ENCODE measurements at regions not wholly inside any gene's neighbourhood (a gene's known extent, or its start where the extent isn't known, plus 50 kb on each side); places are given as distances from the start of the nearest gene placed in this dataset.

DNA sequence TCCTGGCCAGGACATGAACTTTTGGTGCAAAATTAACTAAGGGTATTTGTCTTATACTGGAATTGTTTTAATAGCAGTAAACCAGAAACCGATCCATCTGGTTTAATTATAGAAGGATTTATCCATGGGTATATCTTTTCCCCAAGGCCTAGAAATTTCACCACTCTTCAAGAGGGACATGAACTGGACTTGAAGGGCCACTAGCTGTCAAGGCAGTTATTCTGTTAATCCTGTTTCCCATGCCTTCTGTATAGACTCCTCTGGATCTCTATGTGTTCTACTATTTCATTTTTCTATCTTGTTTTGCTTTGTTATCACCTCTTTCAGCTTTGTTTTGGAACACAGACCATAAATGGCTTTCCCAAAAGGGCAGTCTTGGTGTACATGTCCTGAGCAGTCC lies 467.6 kb downstream of the KIF4B start (continued):
- TF ChIP-seq, protein P1, sequence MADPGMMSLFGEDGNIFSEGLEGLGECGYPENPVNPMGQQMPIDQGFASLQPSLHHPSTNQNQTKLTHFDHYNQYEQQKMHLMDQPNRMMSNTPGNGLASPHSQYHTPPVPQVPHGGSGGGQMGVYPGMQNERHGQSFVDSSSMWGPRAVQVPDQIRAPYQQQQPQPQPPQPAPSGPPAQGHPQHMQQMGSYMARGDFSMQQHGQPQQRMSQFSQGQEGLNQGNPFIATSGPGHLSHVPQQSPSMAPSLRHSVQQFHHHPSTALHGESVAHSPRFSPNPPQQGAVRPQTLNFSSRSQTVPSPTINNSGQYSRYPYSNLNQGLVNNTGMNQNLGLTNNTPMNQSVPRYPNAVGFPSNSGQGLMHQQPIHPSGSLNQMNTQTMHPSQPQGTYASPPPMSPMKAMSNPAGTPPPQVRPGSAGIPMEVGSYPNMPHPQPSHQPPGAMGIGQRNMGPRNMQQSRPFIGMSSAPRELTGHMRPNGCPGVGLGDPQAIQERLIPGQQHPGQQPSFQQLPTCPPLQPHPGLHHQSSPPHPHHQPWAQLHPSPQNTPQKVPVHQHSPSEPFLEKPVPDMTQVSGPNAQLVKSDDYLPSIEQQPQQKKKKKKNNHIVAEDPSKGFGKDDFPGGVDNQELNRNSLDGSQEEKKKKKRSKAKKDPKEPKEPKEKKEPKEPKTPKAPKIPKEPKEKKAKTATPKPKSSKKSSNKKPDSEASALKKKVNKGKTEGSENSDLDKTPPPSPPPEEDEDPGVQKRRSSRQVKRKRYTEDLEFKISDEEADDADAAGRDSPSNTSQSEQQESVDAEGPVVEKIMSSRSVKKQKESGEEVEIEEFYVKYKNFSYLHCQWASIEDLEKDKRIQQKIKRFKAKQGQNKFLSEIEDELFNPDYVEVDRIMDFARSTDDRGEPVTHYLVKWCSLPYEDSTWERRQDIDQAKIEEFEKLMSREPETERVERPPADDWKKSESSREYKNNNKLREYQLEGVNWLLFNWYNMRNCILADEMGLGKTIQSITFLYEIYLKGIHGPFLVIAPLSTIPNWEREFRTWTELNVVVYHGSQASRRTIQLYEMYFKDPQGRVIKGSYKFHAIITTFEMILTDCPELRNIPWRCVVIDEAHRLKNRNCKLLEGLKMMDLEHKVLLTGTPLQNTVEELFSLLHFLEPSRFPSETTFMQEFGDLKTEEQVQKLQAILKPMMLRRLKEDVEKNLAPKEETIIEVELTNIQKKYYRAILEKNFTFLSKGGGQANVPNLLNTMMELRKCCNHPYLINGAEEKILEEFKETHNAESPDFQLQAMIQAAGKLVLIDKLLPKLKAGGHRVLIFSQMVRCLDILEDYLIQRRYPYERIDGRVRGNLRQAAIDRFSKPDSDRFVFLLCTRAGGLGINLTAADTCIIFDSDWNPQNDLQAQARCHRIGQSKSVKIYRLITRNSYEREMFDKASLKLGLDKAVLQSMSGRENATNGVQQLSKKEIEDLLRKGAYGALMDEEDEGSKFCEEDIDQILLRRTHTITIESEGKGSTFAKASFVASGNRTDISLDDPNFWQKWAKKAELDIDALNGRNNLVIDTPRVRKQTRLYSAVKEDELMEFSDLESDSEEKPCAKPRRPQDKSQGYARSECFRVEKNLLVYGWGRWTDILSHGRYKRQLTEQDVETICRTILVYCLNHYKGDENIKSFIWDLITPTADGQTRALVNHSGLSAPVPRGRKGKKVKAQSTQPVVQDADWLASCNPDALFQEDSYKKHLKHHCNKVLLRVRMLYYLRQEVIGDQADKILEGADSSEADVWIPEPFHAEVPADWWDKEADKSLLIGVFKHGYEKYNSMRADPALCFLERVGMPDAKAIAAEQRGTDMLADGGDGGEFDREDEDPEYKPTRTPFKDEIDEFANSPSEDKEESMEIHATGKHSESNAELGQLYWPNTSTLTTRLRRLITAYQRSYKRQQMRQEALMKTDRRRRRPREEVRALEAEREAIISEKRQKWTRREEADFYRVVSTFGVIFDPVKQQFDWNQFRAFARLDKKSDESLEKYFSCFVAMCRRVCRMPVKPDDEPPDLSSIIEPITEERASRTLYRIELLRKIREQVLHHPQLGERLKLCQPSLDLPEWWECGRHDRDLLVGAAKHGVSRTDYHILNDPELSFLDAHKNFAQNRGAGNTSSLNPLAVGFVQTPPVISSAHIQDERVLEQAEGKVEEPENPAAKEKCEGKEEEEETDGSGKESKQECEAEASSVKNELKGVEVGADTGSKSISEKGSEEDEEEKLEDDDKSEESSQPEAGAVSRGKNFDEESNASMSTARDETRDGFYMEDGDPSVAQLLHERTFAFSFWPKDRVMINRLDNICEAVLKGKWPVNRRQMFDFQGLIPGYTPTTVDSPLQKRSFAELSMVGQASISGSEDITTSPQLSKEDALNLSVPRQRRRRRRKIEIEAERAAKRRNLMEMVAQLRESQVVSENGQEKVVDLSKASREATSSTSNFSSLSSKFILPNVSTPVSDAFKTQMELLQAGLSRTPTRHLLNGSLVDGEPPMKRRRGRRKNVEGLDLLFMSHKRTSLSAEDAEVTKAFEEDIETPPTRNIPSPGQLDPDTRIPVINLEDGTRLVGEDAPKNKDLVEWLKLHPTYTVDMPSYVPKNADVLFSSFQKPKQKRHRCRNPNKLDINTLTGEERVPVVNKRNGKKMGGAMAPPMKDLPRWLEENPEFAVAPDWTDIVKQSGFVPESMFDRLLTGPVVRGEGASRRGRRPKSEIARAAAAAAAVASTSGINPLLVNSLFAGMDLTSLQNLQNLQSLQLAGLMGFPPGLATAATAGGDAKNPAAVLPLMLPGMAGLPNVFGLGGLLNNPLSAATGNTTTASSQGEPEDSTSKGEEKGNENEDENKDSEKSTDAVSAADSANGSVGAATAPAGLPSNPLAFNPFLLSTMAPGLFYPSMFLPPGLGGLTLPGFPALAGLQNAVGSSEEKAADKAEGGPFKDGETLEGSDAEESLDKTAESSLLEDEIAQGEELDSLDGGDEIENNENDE (IDR thresholded peaks at IDR 0.05; ENCODE audit: insufficient replicate concordance, low read length), result no peak
- no peak for TF ChIP-seq SIN3A (conservative IDR thresholded peaks at IDR 0.05 in 1 of 2, IDR thresholded peaks at IDR 0.05 in 1 of 2; ENCODE audit: low read depth in 1 of 2, low read length in 2 of 2)
- TF ChIP-seq TEAD4 (IDR thresholded peaks at IDR 0.05; ENCODE audit: low read depth, low read length), result no peak
- no peak for TF ChIP-seq POLR2A (IDR thresholded peaks at IDR 0.05; ENCODE audit: control extremely low read depth in 1 of 2, low read depth in 2 of 2, low read length in 2 of 2)
- TF ChIP-seq TAF1 (IDR thresholded peaks at IDR 0.05; ENCODE audit: low read depth, low read length), result no peak
- TF ChIP-seq, protein P2, sequence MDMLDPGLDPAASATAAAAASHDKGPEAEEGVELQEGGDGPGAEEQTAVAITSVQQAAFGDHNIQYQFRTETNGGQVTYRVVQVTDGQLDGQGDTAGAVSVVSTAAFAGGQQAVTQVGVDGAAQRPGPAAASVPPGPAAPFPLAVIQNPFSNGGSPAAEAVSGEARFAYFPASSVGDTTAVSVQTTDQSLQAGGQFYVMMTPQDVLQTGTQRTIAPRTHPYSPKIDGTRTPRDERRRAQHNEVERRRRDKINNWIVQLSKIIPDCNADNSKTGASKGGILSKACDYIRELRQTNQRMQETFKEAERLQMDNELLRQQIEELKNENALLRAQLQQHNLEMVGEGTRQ (IDR thresholded peaks at IDR 0.05; ENCODE audit: low read length), result no peak
- TF ChIP-seq TBP (IDR thresholded peaks at IDR 0.05; ENCODE audit: low read depth, low read length), result no peak
- no peak for TF ChIP-seq PHF8 (conservative IDR thresholded peaks at IDR 0.05; ENCODE audit: low read depth, low read length)
- TF ChIP-seq TAF7 (optimal IDR thresholded peaks at IDR 0.05; ENCODE audit: borderline replicate concordance, low read depth, low read length), result no peak
- no peak for TF ChIP-seq JUND (IDR thresholded peaks at IDR 0.05; ENCODE audit: low read length)
- no peak for TF ChIP-seq RBBP5 (IDR thresholded peaks at IDR 0.05; ENCODE audit: borderline replicate concordance, low read depth, low read length)
- TF ChIP-seq HDAC6 (IDR thresholded peaks at IDR 0.05; ENCODE audit: low read depth, low read length), result no peak

Data from H1 (cell line).